ENCODE measurements at regions not wholly inside any gene's neighbourhood (a gene's known extent, or its start where the extent isn't known, plus 50 kb on each side); places are given as distances from the start of the nearest gene placed in this dataset.

GRCh38 chr13:76732367-76732766 lies 153.8 kb downstream of the KCTD12 start:
- TF ChIP-seq POLR2AphosphoS5 (IDR thresholded peaks at IDR 0.05; ENCODE audit: borderline replicate concordance, low read depth, low read length) (no peak), EZH2 (IDR thresholded peaks at IDR 0.05) (no peak)
